CD4-positive, alpha-beta memory T cell (primary cell): ENCODE measurements at regions not wholly inside any gene's neighbourhood (a gene's known extent, or its start where the extent isn't known, plus 50 kb on each side); places are given as distances from the start of the nearest gene placed in this dataset.

Experiments used
- CTCF ChIA-PET: fragments of 350-600 bp; sonication (Branson Sonifier 250); formaldehyde crosslinking; loops from one replicate; lab custom pipeline; 2021; ENCODE audit warnings: inconsistent platforms; ENCODE audit not compliant: partially characterized antibody; lab: Charles Lee
- POLR2A ChIA-PET: fragments of 350-600 bp; sonication (Branson Sonifier 250); formaldehyde crosslinking; loops from one replicate; lab custom pipeline; 2021; ENCODE audit not compliant: partially characterized antibody; lab: Charles Lee
- DNase-seq, 5 donors: peaks; one replicate each; pipeline versions ENCODE4 v3.0.0 to v3.0.0-alpha.2; 2020 to 2022; ENCODE audit warnings: mixed read lengths in 1 of 5
- H3K27ac ChIP-seq: one replicate; pipeline ENCODE4 v1.7.0; 2013; ENCODE audit warnings: low read depth, low read length
- H3K27me3 ChIP-seq: 2 replicates; pipeline ENCODE4 v1.7.0; 2013; ENCODE audit warnings: mild to moderate bottlenecking, low read length, moderate library complexity; ENCODE audit not compliant: insufficient read depth
- H3K36me3 ChIP-seq: 2 replicates; pipeline ENCODE4 v1.7.0; 2013; ENCODE audit warnings: mild to moderate bottlenecking, low read length, moderate library complexity; ENCODE audit not compliant: insufficient read depth
- H3K4me1 ChIP-seq: 2 replicates; pipeline ENCODE4 v1.7.0; 2013; ENCODE audit warnings: mild to moderate bottlenecking, low read length, moderate library complexity; ENCODE audit not compliant: insufficient read depth
- H3K4me3 ChIP-seq, 2 donors: one replicate each; pipeline ENCODE4 v1.7.0; 2013; ENCODE audit warnings: low read length in 2 of 2, mild to moderate bottlenecking in 1 of 2
- H3K9me3 ChIP-seq, 2 donors: one replicate each; pipeline ENCODE4 v1.7.0; 2013; ENCODE audit warnings: low read length in 2 of 2, control low read depth in 1 of 2; ENCODE audit not compliant: control insufficient read depth in 1 of 2
- H3K27ac Mint-ChIP-seq, 7 donors: one replicate each; pipeline ENCODE4 v1.8.0; 2020 to 2021; ENCODE audit warnings: mixed read lengths in 7 of 7, mild to moderate bottlenecking in 6 of 7, inconsistent platforms in 3 of 7, moderate library complexity in 3 of 7
- H3K27me3 Mint-ChIP-seq, 2 donors: one replicate each; pipeline ENCODE4 v1.8.0; 2020 to 2021; ENCODE audit warnings: mixed read lengths in 2 of 2
- H3K36me3 Mint-ChIP-seq, 2 donors: one replicate each; pipeline ENCODE4 v1.8.0; 2020 to 2021; ENCODE audit warnings: mixed read lengths in 2 of 2, inconsistent platforms in 1 of 2, mild to moderate bottlenecking in 1 of 2
- H3K4me1 Mint-ChIP-seq, 4 donors: one replicate each; pipeline ENCODE4 v1.8.0; 2020 to 2021; ENCODE audit warnings: mixed read lengths in 4 of 4, mild to moderate bottlenecking in 1 of 4
- H3K4me3 Mint-ChIP-seq, 8 donors: one replicate each; pipeline ENCODE4 v1.8.0; 2020 to 2021; ENCODE audit warnings: mixed read lengths in 8 of 8, mild to moderate bottlenecking in 7 of 8, moderate library complexity in 6 of 8, inconsistent platforms in 3 of 8
- H3K9me3 Mint-ChIP-seq, 8 donors: one replicate each; pipeline ENCODE4 v1.8.0; 2020 to 2021; ENCODE audit warnings: mixed read lengths in 8 of 8, mild to moderate bottlenecking in 5 of 8, inconsistent platforms in 3 of 8, moderate library complexity in 1 of 8
- intact Hi-C: fragments of 100-400 bp; cut with micrococcal nuclease; formaldehyde crosslinking; loops from one replicate; pipeline ENCODE4 v1.15.1; 2023

DNA sequence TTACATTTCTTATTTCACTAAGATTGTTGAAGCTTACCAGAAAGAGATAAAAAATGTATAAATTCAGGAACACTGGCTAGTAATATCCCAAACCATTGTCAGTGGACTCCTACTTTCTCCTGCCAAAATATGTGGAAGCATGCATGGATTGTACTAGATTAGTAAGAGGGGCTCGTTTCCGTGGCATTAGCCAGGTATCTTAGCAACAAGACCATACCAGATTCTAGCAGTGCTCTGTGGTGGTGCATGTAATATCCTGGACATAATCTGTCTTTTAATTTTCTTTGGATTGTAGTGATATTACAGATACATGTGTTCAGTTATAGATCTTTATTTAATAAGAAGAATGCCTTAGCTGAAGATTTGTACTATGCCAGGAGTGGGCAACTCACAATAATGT, 371.9 kb upstream of the PITX2 start:
- no peaks in the 10 kb centered on the region for H3K27me3 ChIP-seq
- peaks cover 0 to 3% (median 0%) of the 10 kb centered on the region in 8 donors for H3K9me3 Mint-ChIP-seq
- no peaks in the 10 kb centered on the region for H3K4me1 Mint-ChIP-seq
- H3K27ac ChIP-seq = no peak overlapping the region
- no peaks in the 10 kb centered on the region for H3K9me3 ChIP-seq
- H3K36me3 Mint-ChIP-seq = no peaks in the 10 kb centered on the region
- ChIA-PET POLR2A (no interaction called here), CTCF (no interaction called here)
- H3K27ac Mint-ChIP-seq = no peak overlapping the region
- no peaks in the 10 kb centered on the region for H3K36me3 ChIP-seq
- no peak overlapping the region for H3K4me3 ChIP-seq
- intact Hi-C loops = no loop called here
- DNase-seq = no peak
- no peaks in the 10 kb centered on the region for H3K27me3 Mint-ChIP-seq
- no peak overlapping the region for H3K4me3 Mint-ChIP-seq
- no peaks in the 10 kb centered on the region for H3K4me1 ChIP-seq

DNA sequence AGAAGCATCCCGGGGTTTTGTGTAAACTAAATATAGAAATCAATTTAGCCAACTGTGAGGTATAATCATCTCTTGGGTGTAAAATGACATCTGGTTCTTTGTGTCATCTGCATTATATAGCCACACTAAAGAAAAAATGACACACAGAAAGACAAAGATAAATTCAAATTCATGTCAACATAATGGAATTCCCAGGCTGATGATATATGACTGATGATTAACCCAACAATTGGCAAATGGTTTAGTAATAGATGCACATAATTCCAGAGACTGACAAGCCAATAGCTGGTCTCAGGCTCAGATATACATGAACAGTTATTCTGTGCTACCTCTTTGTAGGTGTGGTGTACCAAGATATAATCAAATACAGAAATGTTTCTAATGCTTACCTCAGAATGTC, 375.4 kb upstream of the PITX2 start:
- H3K27me3 ChIP-seq = no peaks in the 10 kb centered on the region
- H3K27ac ChIP-seq = no peak overlapping the region
- CTCF ChIA-PET = no interaction called here
- no peaks in the 10 kb centered on the region for H3K36me3 Mint-ChIP-seq
- H3K9me3 Mint-ChIP-seq = peaks cover 0 to 6% (median 0%) of the 10 kb centered on the region in 8 donors
- no peak overlapping the region for H3K4me3 ChIP-seq
- no peaks in the 10 kb centered on the region for H3K9me3 ChIP-seq
- no peaks in the 10 kb centered on the region for H3K27me3 Mint-ChIP-seq
- intact Hi-C loops = no loop called here
- no peak overlapping the region for H3K27ac Mint-ChIP-seq
- no peaks in the 10 kb centered on the region for H3K4me1 Mint-ChIP-seq
- H3K4me3 Mint-ChIP-seq = no peak overlapping the region
- no peaks in the 10 kb centered on the region for H3K36me3 ChIP-seq
- POLR2A ChIA-PET = no interaction called here
- H3K4me1 ChIP-seq = no peaks in the 10 kb centered on the region
- DNase-seq = no peak

DNA sequence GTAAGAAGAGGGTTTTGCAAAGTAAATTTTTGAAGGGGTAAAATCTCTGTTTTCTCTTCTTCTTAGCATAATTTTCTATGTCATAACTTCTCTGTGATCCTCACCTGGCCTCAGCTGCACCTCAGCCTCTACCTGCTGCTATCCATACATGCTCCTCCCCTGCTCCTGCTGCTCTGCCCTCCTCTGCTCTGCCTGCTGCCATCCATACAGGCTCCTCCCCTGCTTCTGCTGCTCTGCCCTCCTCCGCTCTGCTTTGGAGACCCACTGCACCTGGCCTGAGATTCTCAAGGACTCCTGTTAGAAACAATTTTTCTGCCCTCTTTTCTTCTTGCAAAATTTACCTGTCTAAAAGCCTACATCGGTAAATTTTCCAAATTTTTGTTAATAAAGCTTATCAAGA, 388.6 kb upstream of the PITX2 start:
- no peaks in the 10 kb centered on the region for H3K27me3 Mint-ChIP-seq
- ChIA-PET POLR2A (no interaction called here), CTCF (no interaction called here)
- Histone ChIP-seq H3K36me3 (no peaks in the 10 kb centered on the region), H3K4me3 (no peak overlapping the region), H3K27me3 (no peaks in the 10 kb centered on the region), H3K9me3 (no peaks in the 10 kb centered on the region), H3K4me1 (no peaks in the 10 kb centered on the region), H3K27ac (no peak overlapping the region)
- H3K4me1 Mint-ChIP-seq = no peaks in the 10 kb centered on the region
- no peak overlapping the region for H3K4me3 Mint-ChIP-seq
- DNase-seq = no peak
- H3K27ac Mint-ChIP-seq = peak overlapping the region in 1 of 7 donors; percentile 62
- intact Hi-C loops = no loop called here
- peaks cover 0 to 3% (median under 1%) of the 10 kb centered on the region in 8 donors for H3K9me3 Mint-ChIP-seq
- no peaks in the 10 kb centered on the region for H3K36me3 Mint-ChIP-seq

DNA sequence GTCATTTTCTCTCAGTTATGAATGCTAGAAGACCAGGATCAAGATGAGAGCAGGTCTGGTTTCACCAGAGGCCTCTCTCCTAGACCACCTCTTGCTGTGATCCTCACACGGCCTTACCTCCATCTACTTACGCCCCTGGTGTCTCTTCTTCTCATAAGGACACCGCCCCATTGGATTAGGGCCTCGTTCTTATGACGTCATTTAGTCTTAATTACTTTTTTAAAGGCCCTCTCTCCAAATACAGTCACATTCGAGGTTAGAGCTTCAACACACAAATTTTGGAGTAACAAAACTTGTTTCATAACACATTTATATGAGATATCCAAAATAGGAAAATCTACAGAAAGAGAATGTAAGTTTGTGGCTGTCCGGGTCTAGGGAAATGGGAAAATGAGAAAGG, 391.0 kb upstream of the PITX2 start:
- Mint-ChIP-seq H3K36me3 (no peaks in the 10 kb centered on the region), H3K27me3 (no peaks in the 10 kb centered on the region), H3K27ac (no peak overlapping the region), H3K4me1 (no peaks in the 10 kb centered on the region), H3K4me3 (no peak overlapping the region), H3K9me3 (peaks cover 0 to 6% (median 2%) of the 10 kb centered on the region in 8 donors)
- no peak for DNase-seq
- ChIA-PET CTCF (no interaction called here), POLR2A (no interaction called here)
- H3K4me1 ChIP-seq = no peaks in the 10 kb centered on the region
- intact Hi-C loops = no loop called here
- H3K27ac ChIP-seq = no peak overlapping the region
- H3K27me3 ChIP-seq = no peaks in the 10 kb centered on the region
- H3K4me3 ChIP-seq = no peak overlapping the region
- H3K36me3 ChIP-seq = no peaks in the 10 kb centered on the region
- no peaks in the 10 kb centered on the region for H3K9me3 ChIP-seq

DNA sequence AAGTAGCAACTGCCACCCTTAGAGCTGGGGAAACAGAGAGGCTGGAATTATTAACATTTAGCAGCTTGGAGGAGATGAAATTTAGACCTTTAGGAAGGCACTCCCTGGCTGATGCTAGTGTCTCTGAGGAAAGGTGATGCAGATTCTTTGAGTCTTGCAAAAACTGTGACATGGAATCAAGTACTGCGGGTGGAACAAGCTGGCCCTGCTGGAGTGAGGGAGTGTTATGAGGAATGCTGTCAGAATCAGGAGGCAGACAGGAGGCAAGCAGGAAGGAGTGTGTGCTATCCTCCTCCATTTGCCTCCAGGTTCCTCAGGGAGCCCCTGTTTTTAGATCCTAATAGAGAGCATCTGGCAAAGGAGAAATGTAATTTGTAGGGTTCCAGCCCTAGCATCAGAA, 391.7 kb upstream of the PITX2 start:
- DNase-seq = no peak
- Mint-ChIP-seq H3K27ac (no peak overlapping the region), H3K4me1 (no peaks in the 10 kb centered on the region), H3K4me3 (no peak overlapping the region), H3K9me3 (peaks cover 0 to 6% (median 2%) of the 10 kb centered on the region in 8 donors), H3K36me3 (no peaks in the 10 kb centered on the region), H3K27me3 (no peaks in the 10 kb centered on the region)
- no peaks in the 10 kb centered on the region for H3K9me3 ChIP-seq
- no peak overlapping the region for H3K4me3 ChIP-seq
- H3K4me1 ChIP-seq = no peaks in the 10 kb centered on the region
- no peaks in the 10 kb centered on the region for H3K27me3 ChIP-seq
- no peak overlapping the region for H3K27ac ChIP-seq
- H3K36me3 ChIP-seq = no peaks in the 10 kb centered on the region
- ChIA-PET POLR2A (no interaction called here), CTCF (no interaction called here)
- intact Hi-C loops = no loop called here

DNA sequence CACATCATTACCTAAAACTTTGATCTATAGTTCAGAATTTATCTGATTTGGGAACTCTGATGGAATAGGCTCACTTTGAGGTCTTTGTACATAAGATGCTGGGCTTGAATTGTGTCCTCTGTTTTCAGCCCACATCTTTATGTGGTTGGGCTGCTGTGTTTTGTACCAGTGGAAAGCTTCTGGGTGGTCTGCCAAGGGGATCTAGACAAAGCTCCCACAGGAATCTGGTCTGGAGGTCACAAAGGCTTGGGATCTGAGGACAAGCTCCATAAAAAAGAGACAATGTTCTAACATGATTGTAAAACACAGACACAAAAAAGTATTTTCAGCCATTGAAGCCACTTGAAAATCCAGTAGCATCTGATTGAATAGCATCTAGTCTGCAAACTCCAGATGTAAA, 393.5 kb upstream of the PITX2 start:
- H3K36me3 Mint-ChIP-seq = no peaks in the 10 kb centered on the region
- CTCF ChIA-PET = no interaction called here
- Histone ChIP-seq H3K9me3 (no peaks in the 10 kb centered on the region), H3K27ac (no peak overlapping the region), H3K36me3 (no peaks in the 10 kb centered on the region), H3K4me1 (no peaks in the 10 kb centered on the region), H3K27me3 (no peaks in the 10 kb centered on the region), H3K4me3 (no peak overlapping the region)
- no peak for DNase-seq
- peaks cover 0 to 9% (median 2%) of the 10 kb centered on the region in 8 donors for H3K9me3 Mint-ChIP-seq
- no peak overlapping the region for H3K27ac Mint-ChIP-seq
- no peaks in the 10 kb centered on the region for H3K4me1 Mint-ChIP-seq
- POLR2A ChIA-PET = no interaction called here
- H3K27me3 Mint-ChIP-seq = no peaks in the 10 kb centered on the region
- H3K4me3 Mint-ChIP-seq = no peak overlapping the region
- intact Hi-C loops = no loop called here

DNA sequence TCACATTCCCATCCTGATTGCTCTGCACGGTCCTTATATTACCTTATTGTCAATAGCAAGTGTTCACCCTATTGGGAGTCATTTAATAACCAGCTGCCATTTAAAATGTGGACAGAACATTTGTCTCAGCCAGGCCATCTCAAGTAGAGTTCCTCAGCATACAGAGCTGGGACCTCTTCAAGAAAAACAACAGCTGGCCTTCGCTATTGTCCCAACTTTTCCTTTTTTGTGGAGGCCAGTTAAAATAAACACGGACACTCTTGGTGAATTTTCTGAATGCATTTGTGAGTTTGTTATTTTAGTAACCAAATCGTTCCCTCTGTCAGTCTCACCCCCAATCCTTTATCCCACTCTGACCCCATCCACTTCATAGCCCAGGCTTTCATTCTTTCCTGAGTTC, 395.3 kb upstream of the PITX2 start:
- no peaks in the 10 kb centered on the region for H3K9me3 ChIP-seq
- intact Hi-C loops = no loop called here
- Mint-ChIP-seq H3K4me1 (no peaks in the 10 kb centered on the region), H3K36me3 (no peaks in the 10 kb centered on the region), H3K27ac (no peak overlapping the region), H3K27me3 (no peaks in the 10 kb centered on the region), H3K4me3 (no peak overlapping the region), H3K9me3 (peaks cover 0 to 11% (median 2%) of the 10 kb centered on the region in 8 donors)
- no peak for DNase-seq
- CTCF ChIA-PET = no interaction called here
- H3K27me3 ChIP-seq = no peaks in the 10 kb centered on the region
- H3K36me3 ChIP-seq = no peaks in the 10 kb centered on the region
- POLR2A ChIA-PET = no interaction called here
- no peaks in the 10 kb centered on the region for H3K4me1 ChIP-seq
- no peak overlapping the region for H3K4me3 ChIP-seq
- no peak overlapping the region for H3K27ac ChIP-seq

DNA sequence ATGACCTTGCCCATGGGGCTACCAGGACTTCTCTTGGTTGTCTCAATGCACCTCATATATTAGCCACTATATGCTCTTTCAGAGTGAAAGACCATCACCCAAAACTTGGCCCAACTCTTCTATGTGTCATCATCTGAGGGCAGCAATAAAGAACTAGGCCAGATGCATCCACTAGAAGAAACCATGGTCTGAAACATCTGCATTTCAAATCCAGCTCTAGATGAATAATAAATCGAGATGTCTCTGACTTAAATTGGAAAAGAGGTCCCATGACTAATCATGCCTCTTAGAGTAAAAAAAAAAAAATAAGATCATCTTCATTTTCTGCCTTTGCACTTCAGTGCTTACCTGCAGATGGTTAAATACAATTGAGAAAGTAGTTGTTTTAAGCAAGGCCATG, 397.6 kb upstream of the PITX2 start:
- H3K27me3 Mint-ChIP-seq = no peaks in the 10 kb centered on the region
- no peak for DNase-seq
- H3K4me1 Mint-ChIP-seq = no peaks in the 10 kb centered on the region
- H3K9me3 Mint-ChIP-seq = peaks cover 0 to 11% (median 2%) of the 10 kb centered on the region in 8 donors
- H3K36me3 Mint-ChIP-seq = no peaks in the 10 kb centered on the region
- intact Hi-C loops = no loop called here
- ChIA-PET CTCF (no interaction called here), POLR2A (no interaction called here)
- Histone ChIP-seq H3K27ac (no peak overlapping the region), H3K4me1 (no peaks in the 10 kb centered on the region), H3K9me3 (no peaks in the 10 kb centered on the region), H3K27me3 (no peaks in the 10 kb centered on the region), H3K4me3 (no peak overlapping the region), H3K36me3 (no peaks in the 10 kb centered on the region)
- H3K27ac Mint-ChIP-seq = no peak overlapping the region
- H3K4me3 Mint-ChIP-seq = no peak overlapping the region
